Thymus (tissue), 11 donors: ENCODE measurements at regions not wholly inside any gene's neighbourhood (a gene's known extent, or its start where the extent isn't known, plus 50 kb on each side); places are given as distances from the start of the nearest gene placed in this dataset.

Source experiments
- DNase-seq, 9 donors: peaks; one replicate each; pipeline ENCODE4 v3.0.0-alpha.2; 2013; ENCODE audit warnings: low spot score in 9 of 9, low read depth in 6 of 9, missing footprints in 1 of 9
- H3K27ac ChIP-seq, 2 donors: one replicate each; pipeline ENCODE4 v1.5.1; 2013; ENCODE audit warnings: control low read depth in 1 of 2, low read depth in 1 of 2, low read length in 1 of 2, mild to moderate bottlenecking in 1 of 2, moderate library complexity in 1 of 2
- H3K27me3 ChIP-seq, 2 donors: one replicate each; pipeline ENCODE4 v1.5.1; 2013; ENCODE audit warnings: low read length in 1 of 2; ENCODE audit not compliant: control insufficient read depth in 2 of 2, insufficient read depth in 1 of 2
- H3K36me3 ChIP-seq, 2 donors: one replicate each; pipeline ENCODE4 v1.5.1; 2013; ENCODE audit warnings: low read length in 1 of 2, mild to moderate bottlenecking in 1 of 2, moderate library complexity in 1 of 2; ENCODE audit not compliant: control insufficient read depth in 2 of 2, insufficient read depth in 2 of 2
- H3K4me1 ChIP-seq, 2 donors: one replicate each; pipeline ENCODE4 v1.5.1; 2013; ENCODE audit warnings: low read length in 2 of 2; ENCODE audit not compliant: control insufficient read depth in 2 of 2, insufficient read depth in 2 of 2
- H3K4me3 ChIP-seq, 2 donors: one replicate each; pipeline ENCODE4 v1.5.1; 2013; ENCODE audit warnings: low read length in 2 of 2, control low read depth in 1 of 2, mild to moderate bottlenecking in 1 of 2
- H3K9me3 ChIP-seq, 2 donors: one replicate each; pipeline ENCODE4 v1.5.1; 2013; ENCODE audit warnings: low read length in 1 of 2, mild to moderate bottlenecking in 1 of 2; ENCODE audit not compliant: control insufficient read depth in 2 of 2, insufficient read depth in 1 of 2
- WGBS: extraction: QIAGEN DNeasy Blood & Tissue Kit; methylation state at CpG from one replicate; pipeline ENCODE4 v1.1.7; 2013; 5-methylcytosine and 5-hydroxymethylcytosine counted together
- donor health status: healthy.

DNA sequence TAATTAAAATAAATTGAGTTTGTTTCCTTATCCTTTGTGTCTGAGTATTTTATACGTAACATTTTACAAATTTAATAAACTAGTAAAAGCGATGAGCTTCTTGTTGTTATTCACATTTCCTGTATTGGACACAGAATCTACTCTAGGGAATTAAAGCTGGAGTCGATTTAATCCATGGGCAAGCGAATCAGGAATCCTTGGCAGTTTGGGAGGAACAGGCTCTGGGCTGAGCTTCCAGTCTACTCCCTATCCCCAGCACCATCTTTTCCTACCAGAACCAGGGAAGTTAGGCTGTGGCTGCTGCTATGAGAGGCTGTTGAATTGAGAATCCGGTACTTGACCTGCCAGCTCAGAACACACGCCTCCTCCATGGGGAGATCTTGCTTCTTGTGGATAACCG, 437.3 kb upstream of the TPM1 start:
- WGBS: 98% methylated on average over 7 of the region's 7 CpGs
- Histone ChIP-seq H3K36me3 (no peaks in the 10 kb centered on the region), H3K27ac (no peak overlapping the region), H3K27me3 (no peaks in the 10 kb centered on the region), H3K4me3 (no peak overlapping the region), H3K9me3 (no peaks in the 10 kb centered on the region), H3K4me1 (no peaks in the 10 kb centered on the region)
- DNase-seq: no peak

DNA sequence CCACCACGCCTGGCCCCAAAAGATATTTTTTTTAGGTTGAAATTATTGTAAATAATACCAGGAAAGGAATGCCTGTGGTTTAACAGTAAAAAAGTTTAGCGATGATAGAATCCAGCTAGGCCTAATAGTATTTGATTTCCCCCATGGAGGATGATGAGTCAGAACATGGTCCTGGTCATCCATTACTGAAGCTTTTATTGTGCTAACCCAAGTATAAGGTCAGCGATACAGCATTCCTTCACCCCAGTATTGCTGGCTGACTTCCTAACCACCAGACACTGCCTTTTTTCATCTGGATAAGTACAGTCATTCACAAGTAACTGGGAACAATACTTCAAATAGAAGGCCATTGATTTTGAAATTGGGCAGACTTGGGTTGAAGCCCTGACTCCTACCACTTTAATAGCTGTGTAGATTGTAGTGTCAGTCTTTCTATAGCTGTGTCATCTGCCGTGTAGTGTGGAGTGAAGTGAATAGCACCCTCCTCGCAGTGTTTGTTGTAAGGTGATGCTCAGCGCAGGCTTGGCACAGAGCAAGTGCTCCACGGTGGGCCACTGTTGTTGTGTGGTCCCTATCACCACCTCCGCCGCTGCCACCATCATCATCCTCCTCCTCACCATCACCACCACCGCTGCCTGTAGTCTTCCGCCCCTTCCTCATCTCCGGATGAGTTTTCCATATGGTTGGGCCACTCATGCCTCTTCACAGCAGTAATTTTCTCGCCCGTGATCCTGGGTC, 436.0 kb upstream of the TPM1 start:
- no peak overlapping the region for H3K27ac ChIP-seq

GRCh38 chr15:62607114-62607462, 435.5 kb upstream of the TPM1 start:
- DNase-seq: no peak
- Histone ChIP-seq H3K27ac (no peak overlapping the region), H3K36me3 (no peaks in the 10 kb centered on the region), H3K4me3 (no peak overlapping the region), H3K9me3 (no peaks in the 10 kb centered on the region), H3K27me3 (no peaks in the 10 kb centered on the region), H3K4me1 (no peaks in the 10 kb centered on the region)
- WGBS: 95% methylated on average over 1 of the region's 1 CpG

More for the DNA sequence above, 436.0 kb upstream of the TPM1 start:
- DNase-seq: no peak
- no peaks in the 10 kb centered on the region for H3K27me3 ChIP-seq
- H3K4me3 ChIP-seq: no peak overlapping the region
- WGBS: 96% methylated on average over 14 of the region's 14 CpGs
- no peaks in the 10 kb centered on the region for H3K36me3 ChIP-seq
- no peaks in the 10 kb centered on the region for H3K4me1 ChIP-seq
- no peaks in the 10 kb centered on the region for H3K9me3 ChIP-seq

DNA sequence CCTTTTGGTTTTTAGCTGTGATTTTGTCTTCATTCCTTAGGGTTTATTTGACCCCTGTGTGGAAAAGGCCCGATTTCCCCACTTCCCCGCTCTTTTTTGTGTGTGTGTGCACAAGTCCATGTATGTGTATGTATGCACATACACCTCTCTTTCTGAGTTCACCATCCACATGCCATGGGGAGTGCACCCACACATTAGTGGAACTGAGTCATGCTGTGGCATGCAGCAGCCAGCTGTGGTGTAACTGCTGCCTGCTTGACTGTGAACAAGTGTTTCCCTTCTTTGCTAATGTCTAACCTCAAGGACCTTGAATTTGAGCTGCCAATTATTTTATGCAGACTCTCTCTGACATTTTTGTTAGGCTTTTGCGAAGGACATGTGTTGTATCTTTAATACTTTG, 434.9 kb upstream of the TPM1 start:
- H3K27me3 ChIP-seq: no peaks in the 10 kb centered on the region
- no peaks in the 10 kb centered on the region for H3K9me3 ChIP-seq
- no peaks in the 10 kb centered on the region for H3K36me3 ChIP-seq
- no peaks in the 10 kb centered on the region for H3K4me1 ChIP-seq
- 97% methylated on average over 3 of the region's 3 CpGs for WGBS
- H3K27ac ChIP-seq: no peak overlapping the region
- DNase-seq: no peak
- no peak overlapping the region for H3K4me3 ChIP-seq

GRCh38 chr15:62608369-62608768, 434.2 kb upstream of the TPM1 start:
- no peak for DNase-seq
- Histone ChIP-seq H3K27me3 (no peaks in the 10 kb centered on the region), H3K36me3 (no peaks in the 10 kb centered on the region), H3K9me3 (no peaks in the 10 kb centered on the region), H3K4me3 (no peak overlapping the region), H3K4me1 (no peaks in the 10 kb centered on the region), H3K27ac (no peak overlapping the region)
- WGBS: 95% methylated on average over 6 of the region's 6 CpGs

- no peaks in the 10 kb centered on the region for H3K27me3 ChIP-seq
- H3K4me1 ChIP-seq: no peaks in the 10 kb centered on the region
- H3K27ac ChIP-seq: no peak overlapping the region
- H3K9me3 ChIP-seq: no peaks in the 10 kb centered on the region
- DNase-seq: no peak
- H3K4me3 ChIP-seq: no peak overlapping the region
- 90% methylated on average over 6 of the region's 6 CpGs for WGBS
- no peaks in the 10 kb centered on the region for H3K36me3 ChIP-seq
Observed at GRCh38 chr15:62610265-62610869, 432.2 kb upstream of the TPM1 start.

- no peak for DNase-seq
- Histone ChIP-seq H3K27ac (no peak overlapping the region), H3K36me3 (no peaks in the 10 kb centered on the region), H3K4me3 (no peak overlapping the region), H3K27me3 (no peaks in the 10 kb centered on the region), H3K9me3 (no peaks in the 10 kb centered on the region), H3K4me1 (no peaks in the 10 kb centered on the region)
- 97% methylated on average over 2 of the region's 2 CpGs for WGBS
Observed at GRCh38 chr15:62611002-62611401, 431.5 kb upstream of the TPM1 start.

DNA sequence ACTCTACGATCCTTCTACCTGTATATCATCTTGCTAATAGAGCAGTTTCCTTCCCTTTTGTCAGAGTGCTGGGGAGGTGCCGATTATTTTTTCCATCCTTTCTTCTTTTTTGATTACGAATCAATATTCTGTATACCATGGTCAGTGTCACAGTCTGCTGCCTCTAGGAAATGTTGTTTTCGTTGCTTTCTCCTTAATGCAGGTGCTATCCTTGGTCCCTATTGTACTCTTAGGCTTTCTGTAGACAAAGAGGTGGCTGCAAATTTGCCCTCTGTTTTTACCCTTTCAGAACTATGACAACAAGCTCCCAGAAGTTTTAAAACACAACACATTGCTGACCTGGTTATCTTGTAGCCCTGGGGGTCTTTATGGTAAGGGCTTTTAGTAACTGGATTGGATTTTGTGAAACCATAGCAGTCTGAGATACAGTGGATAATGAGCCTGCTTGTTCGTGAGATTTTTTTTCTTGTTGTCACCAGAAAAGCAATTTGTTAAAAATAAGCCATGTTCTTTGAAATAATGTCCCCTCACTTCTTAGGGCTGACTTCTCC, 430.3 kb upstream of the TPM1 start:
- no peaks in the 10 kb centered on the region for H3K9me3 ChIP-seq
- no peak for DNase-seq
- H3K4me3 ChIP-seq: no peak overlapping the region
- H3K36me3 ChIP-seq: no peaks in the 10 kb centered on the region
- H3K27me3 ChIP-seq: no peaks in the 10 kb centered on the region
- WGBS: 94% methylated on average over 5 of the region's 5 CpGs
- no peaks in the 10 kb centered on the region for H3K4me1 ChIP-seq
- no peak overlapping the region for H3K27ac ChIP-seq

DNA sequence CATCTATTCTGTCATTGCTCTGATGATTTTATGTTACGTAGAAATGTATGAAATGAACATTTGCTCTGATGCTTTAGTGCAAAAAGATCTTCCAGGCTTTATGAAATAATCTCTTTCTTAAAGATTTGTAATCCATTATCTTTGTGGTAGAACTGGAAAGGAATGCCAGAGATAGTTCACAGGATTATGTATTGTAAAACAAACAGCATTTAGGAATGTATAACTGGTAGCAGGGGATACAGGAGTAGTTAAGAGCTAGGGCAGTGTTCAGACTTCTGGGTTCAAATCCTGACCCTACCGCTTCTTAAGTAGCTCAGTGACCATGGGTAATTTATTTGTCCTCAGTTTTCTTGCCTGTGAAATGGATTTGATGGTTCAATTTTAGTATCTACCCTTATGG, 429.8 kb upstream of the TPM1 start:
- no peaks in the 10 kb centered on the region for H3K27me3 ChIP-seq
- H3K4me3 ChIP-seq: no peak overlapping the region
- H3K9me3 ChIP-seq: no peaks in the 10 kb centered on the region
- no peaks in the 10 kb centered on the region for H3K4me1 ChIP-seq
- H3K27ac ChIP-seq: no peak overlapping the region
- DNase-seq: no peak
- H3K36me3 ChIP-seq: no peaks in the 10 kb centered on the region
- 99% methylated on average over 2 of the region's 2 CpGs for WGBS
